Left lung (tissue), 4 donors: ENCODE measurements at regions not wholly inside any gene's neighbourhood (a gene's known extent, or its start where the extent isn't known, plus 50 kb on each side); places are given as distances from the start of the nearest gene placed in this dataset.

ENCODE experiments used
- ATAC-seq: fragments of 200-7000 bp; cut with Tn5 transposase; one replicate; pipeline ENCODE4 v1.9.1; 2020; ENCODE audit warnings: moderate library complexity
- DNase-seq, 4 donors: peaks; one replicate each; pipeline ENCODE4 v3.0.0-alpha.2; 2013 to 2020
- H3K27ac ChIP-seq, 2 donors: fragments of 200-600 bp; sonication (generic) in 1 of 2; one replicate each; pipeline versions ENCODE4 v1.5.0 to v1.8.0; 2020 to 2021
- H3K27me3 ChIP-seq, 2 donors: fragments of 200-600 bp; sonication (generic) in 1 of 2; one replicate each; pipeline versions ENCODE4 v1.5.0 to v1.8.0; 2020 to 2021
- H3K36me3 ChIP-seq, 2 donors: fragments of 200-600 bp; sonication (generic) in 1 of 2; one replicate each; pipeline versions ENCODE4 v1.5.0 to v1.8.0; 2020 to 2021
- H3K4me1 ChIP-seq, 2 donors: fragments of 200-600 bp; one replicate each; pipeline ENCODE4 v1.8.0; 2021
- H3K4me3 ChIP-seq, 2 donors: fragments of 200-600 bp; sonication (generic) in 1 of 2; one replicate each; pipeline versions ENCODE4 v1.5.0 to v1.8.0; 2020 to 2021; ENCODE audit warnings: mild to moderate bottlenecking in 1 of 2
- H3K9me3 ChIP-seq, 2 donors: fragments of 200-600 bp; sonication (generic) in 1 of 2; one replicate each; pipeline versions ENCODE4 v1.5.0 to v1.8.0; 2020 to 2021
- CTCF ChIP-seq, 2 donors: fragments of 200-600 bp; sonication (generic) in 1 of 2; IDR thresholded peaks; one replicate each; pipeline versions ENCODE4 v1.5.0 to v1.8.0; 2021; ENCODE audit warnings: antibody characterized with exemption in 2 of 2
- intact Hi-C, 2 donors: fragments of 100-400 bp; cut with DNase I; formaldehyde crosslinking; loops; one replicate each; pipeline versions ENCODE4 v1.11.2 to v1.14.2; 2022
- donor health status: DM: no; HTN: yes; CAD: no.
- donor health status: DM: no; HTN: no; CAD: no.

- Histone ChIP-seq H3K4me3 (no peak overlapping the region), H3K27ac (no peak overlapping the region), H3K36me3 (no peaks in the 10 kb centered on the region), H3K27me3 (no peaks in the 10 kb centered on the region), H3K9me3 (no peaks in the 10 kb centered on the region), H3K4me1 (no peaks in the 10 kb centered on the region)
- TF ChIP-seq CTCF (IDR thresholded peaks at IDR 0.05): no peak
- intact Hi-C loops: no loop called here
- DNase-seq: no peak
- no peak for ATAC-seq
Measured at GRCh38 chr17:14840616-14841231, 424.4 kb downstream of the PMP22 start.

GRCh38 chr17:14838567-14838966 lies 426.6 kb downstream of the PMP22 start:
- H3K27ac ChIP-seq: no peak overlapping the region
- intact Hi-C loops: no loop called here
- ATAC-seq (no peak), DNase-seq (no peak)
- H3K4me1 ChIP-seq: no peaks in the 10 kb centered on the region
- peaks cover 0 to 6% of the 10 kb centered on the region in 2 donors for H3K9me3 ChIP-seq
- no peak overlapping the region for H3K4me3 ChIP-seq
- no peak for TF ChIP-seq CTCF (IDR thresholded peaks at IDR 0.05)
- H3K27me3 ChIP-seq: no peaks in the 10 kb centered on the region
- H3K36me3 ChIP-seq: no peaks in the 10 kb centered on the region

- Histone ChIP-seq H3K4me3 (no peak overlapping the region), H3K27me3 (no peaks in the 10 kb centered on the region), H3K36me3 (no peaks in the 10 kb centered on the region), H3K27ac (no peak overlapping the region), H3K9me3 (peaks cover 0 to 6% of the 10 kb centered on the region in 2 donors), H3K4me1 (peaks cover 0 to 8% of the 10 kb centered on the region in 2 donors)
- ATAC-seq: no peak
- intact Hi-C loops: no loop called here
- no peak for TF ChIP-seq CTCF (IDR thresholded peaks at IDR 0.05)
- DNase-seq: no peak
Measured at GRCh38 chr17:14833201-14833785, 431.8 kb downstream of the PMP22 start.

GRCh38 chr17:14831491-14831890 lies 433.6 kb downstream of the PMP22 start:
- H3K27ac ChIP-seq: no peak overlapping the region
- intact Hi-C loops: no loop called here
- peaks cover 0 to 6% of the 10 kb centered on the region in 2 donors for H3K9me3 ChIP-seq
- H3K27me3 ChIP-seq: no peaks in the 10 kb centered on the region
- DNase-seq (no peak), ATAC-seq (no peak)
- no peak for TF ChIP-seq CTCF (IDR thresholded peaks at IDR 0.05)
- H3K4me1 ChIP-seq: peaks cover 0 to 8% of the 10 kb centered on the region in 2 donors
- no peaks in the 10 kb centered on the region for H3K36me3 ChIP-seq
- H3K4me3 ChIP-seq: no peak overlapping the region

GRCh38 chr17:14827396-14827919 lies 437.7 kb downstream of the PMP22 start:
- Histone ChIP-seq H3K4me1 (no peaks in the 10 kb centered on the region), H3K27me3 (no peaks in the 10 kb centered on the region), H3K27ac (no peak overlapping the region), H3K36me3 (no peaks in the 10 kb centered on the region), H3K9me3 (peaks cover 0 to 6% of the 10 kb centered on the region in 2 donors), H3K4me3 (no peak overlapping the region)
- no peak for TF ChIP-seq CTCF (IDR thresholded peaks at IDR 0.05)
- no peak for DNase-seq
- ATAC-seq: no peak
- intact Hi-C loops: no loop called here
